HepG2 (cell line): ENCODE measurements at regions not wholly inside any gene's neighbourhood (a gene's known extent, or its start where the extent isn't known, plus 50 kb on each side); places are given as distances from the start of the nearest gene placed in this dataset.

Experiments used
- ARID2 ChIP-seq: sonication (generic); formaldehyde crosslinking; IDR thresholded peaks from 2 replicates; pipeline ENCODE4 v1.8.1; 2022; ENCODE audit warnings: mild to moderate bottlenecking, missing genetic modification reagents, borderline replicate concordance
- LRRFIP1 ChIP-seq: sonication (generic); formaldehyde crosslinking; conservative IDR thresholded peaks from 2 replicates; pipeline ENCODE4 v1.4.0; 2020; ENCODE audit warnings: missing genetic modification reagents
- POLR2AphosphoS5 ChIP-seq: IDR thresholded peaks from 2 replicates; pipeline ENCODE4 v1.6.1; 2012; ENCODE audit warnings: low read depth, low read length
- SRF ChIP-seq: IDR thresholded peaks from 2 replicates; pipeline ENCODE4 v1.6.1; 2011; ENCODE audit warnings: mild to moderate bottlenecking, low read depth, low read length, moderate library complexity
- TBP ChIP-seq: sonication (generic); formaldehyde crosslinking; IDR thresholded peaks from 2 replicates; pipeline ENCODE4 v1.5.0; 2020; ENCODE audit warnings: missing genetic modification reagents
- TEAD3 ChIP-seq: optimal IDR thresholded peaks from 2 replicates; pipeline ENCODE3; 2016; ENCODE audit warnings: borderline replicate concordance
- TFDP1 ChIP-seq: IDR thresholded peaks from 2 replicates; pipeline ENCODE4 v1.6.1; 2016; ENCODE audit warnings: missing compliant biosample characterization, missing genetic modification reagents, borderline replicate concordance
- USF2 ChIP-seq, 2 experiments: sonication (generic) in 1 of 2; formaldehyde crosslinking in 1 of 2; IDR thresholded peaks; 2 replicates each; pipeline versions ENCODE4 v1.5.1 to v1.6.1; 2011 to 2020; ENCODE audit warnings: borderline replicate concordance in 1 of 2, low read depth in 1 of 2, low read length in 1 of 2, mild to moderate bottlenecking in 1 of 2, missing genetic modification reagents in 1 of 2, moderate library complexity in 1 of 2
- ZNF260 ChIP-seq: sonication (generic); formaldehyde crosslinking; IDR thresholded peaks from 2 replicates; pipeline ENCODE4 v1.4.0; 2020; ENCODE audit warnings: missing genetic modification reagents, low read depth, mild to moderate bottlenecking, borderline replicate concordance
- ZNF33A ChIP-seq: sonication (generic); formaldehyde crosslinking; IDR thresholded peaks from 2 replicates; pipeline ENCODE4 v1.5.1; 2020; ENCODE audit warnings: missing genetic modification reagents, mild to moderate bottlenecking, moderate library complexity, borderline replicate concordance
- ZNF784 ChIP-seq: sonication (generic); formaldehyde crosslinking; IDR thresholded peaks from 2 replicates; pipeline ENCODE4 v1.5.1; 2020; ENCODE audit warnings: missing genetic modification reagents, mild to moderate bottlenecking, borderline replicate concordance

- TF ChIP-seq ZNF33A (CRISPR knock-in tag) = no peak
- TF ChIP-seq TBP = no peak
- no peak for TF ChIP-seq ZNF260 (CRISPR knock-in tag)
- TF ChIP-seq SRF = no peak
- TF ChIP-seq ZNF784 (CRISPR knock-in tag) = no peak
- TF ChIP-seq ARID2 (CRISPR knock-in tag) = no peak
- TF ChIP-seq POLR2AphosphoS5 = no peak
- TF ChIP-seq TFDP1 (CRISPR knock-in tag) = no peak
- no peak for TF ChIP-seq USF2 (IDR thresholded peaks at IDR 0.05; ENCODE audit: low read depth, low read length)
- TF ChIP-seq USF2 (CRISPR knock-in tag; IDR thresholded peaks at IDR 0.05; ENCODE audit: borderline replicate concordance) = no peak
- no peak for TF ChIP-seq TEAD3 (CRISPR knock-in tag)
- TF ChIP-seq LRRFIP1 (CRISPR knock-in tag) = no peak
These were observed 51.1 kb upstream of the HNMT start for GRCh38 chr2:137913169-137913568.
